H1 (cell line): ENCODE measurements at regions not wholly inside any gene's neighbourhood (a gene's known extent, or its start where the extent isn't known, plus 50 kb on each side); places are given as distances from the start of the nearest gene placed in this dataset.
A peak's percentile ranks its signal among the peaks of the same experiment; 100 is the strongest.

Source experiments
- CTCF ChIA-PET: fragments of 300-600 bp; sonication (Branson Sonifier 250); formaldehyde crosslinking; loops from one replicate; lab custom pipeline; 2021; ENCODE audit not compliant: partially characterized antibody; lab: Charles Lee
- POLR2A ChIA-PET: fragments of 300-600 bp; sonication (Branson Sonifier 250); formaldehyde crosslinking; loops from one replicate; lab custom pipeline; 2021; ENCODE audit warnings: inconsistent platforms; ENCODE audit not compliant: partially characterized antibody; lab: Charles Lee
- DNase-seq, 2 experiments: peaks; one replicate each; pipeline versions ENCODE4 v3.0.0 to v3.0.0-alpha.2; 2010 to 2022; ENCODE audit warnings: low spot score in 2 of 2, low read depth in 1 of 2, mixed read lengths in 1 of 2
- FAIRE-seq: peaks from 2 replicates; lab custom pipeline; 2011; peaks lifted over from hg19 to GRCh38; lab: Jason Lieb, UNC
- H2AFZ ChIP-seq: 2 replicates; pipeline ENCODE4 v1.8.1; 2012; ENCODE audit warnings: low read length, inconsistent platforms
- H2AK5ac ChIP-seq: 2 replicates; pipeline ENCODE4 v1.6.1; 2013; ENCODE audit warnings: low read depth, low read length
- H2BK120ac ChIP-seq: replicated peaks from 2 replicates; pipeline ENCODE3; 2013; ENCODE audit warnings: low read depth, low read length, inconsistent platforms
- H2BK12ac ChIP-seq: 2 replicates; pipeline ENCODE4 v1.6.1; 2013; ENCODE audit warnings: low read depth, low read length
- H2BK15ac ChIP-seq: 2 replicates; pipeline ENCODE4 v1.6.1; 2013; ENCODE audit warnings: low read length
- H2BK20ac ChIP-seq: 2 replicates; pipeline ENCODE4 v1.6.1; 2013; ENCODE audit warnings: low read length
- H2BK5ac ChIP-seq: 2 replicates; pipeline ENCODE4 v1.6.1; 2013; ENCODE audit warnings: low read depth, low read length
- H3K14ac ChIP-seq: 2 replicates; pipeline ENCODE4 v1.6.1; 2013; ENCODE audit warnings: inconsistent platforms; ENCODE audit not compliant: insufficient read length
- H3K18ac ChIP-seq: 2 replicates; pipeline ENCODE4 v1.6.1; 2013; ENCODE audit warnings: low read length; ENCODE audit errors: extremely low read depth
- H3K23ac ChIP-seq: 2 replicates; pipeline ENCODE4 v1.6.1; 2013; ENCODE audit warnings: inconsistent platforms; ENCODE audit not compliant: insufficient read length
- H3K23me2 ChIP-seq: 2 replicates; pipeline ENCODE4 v1.6.1; 2013; ENCODE audit warnings: low read depth, low read length
- H3K27ac ChIP-seq: 2 replicates; pipeline ENCODE4 v1.6.1; 2011; ENCODE audit warnings: low read depth, low read length, inconsistent platforms
- H3K27me3 ChIP-seq, 4 experiments: replicated peaks in 1 of 4; 1 replicate in 1 of 4; 2 replicates in 3 of 4; pipeline versions ENCODE4 v1.6.1 to v1.8.1; 2011 to 2013; ENCODE audit warnings: low read length in 3 of 4, mild to moderate bottlenecking in 3 of 4, inconsistent platforms in 2 of 4, mixed read lengths in 2 of 4, moderate library complexity in 1 of 4; ENCODE audit not compliant: control insufficient read depth in 3 of 4, insufficient read depth in 3 of 4; ENCODE audit errors: extremely low read depth in 1 of 4
- H3K36me3 ChIP-seq, 4 experiments: 2 replicates each; pipeline versions ENCODE4 v1.6.1 to v1.8.1; 2011 to 2013; ENCODE audit warnings: mild to moderate bottlenecking in 4 of 4, low read length in 3 of 4, moderate library complexity in 2 of 4, control low read depth in 1 of 4, inconsistent platforms in 1 of 4; ENCODE audit not compliant: insufficient read depth in 4 of 4, control insufficient read depth in 2 of 4
- H3K4ac ChIP-seq: replicated peaks from 2 replicates; pipeline ENCODE3; 2013; ENCODE audit warnings: low read length, low read depth, mixed read lengths, inconsistent platforms; ENCODE audit not compliant: insufficient read length
- H3K4me1 ChIP-seq, 4 experiments: replicated peaks in 1 of 4; 1 replicate in 1 of 4; 2 replicates in 3 of 4; pipeline versions ENCODE4 v1.6.1 to v1.8.1; 2011 to 2013; ENCODE audit warnings: low read length in 3 of 4, inconsistent platforms in 2 of 4, mixed read lengths in 1 of 4; ENCODE audit not compliant: insufficient read depth in 4 of 4, control insufficient read depth in 3 of 4
- H3K4me2 ChIP-seq, 2 experiments: 2 replicates each; pipeline versions ENCODE4 v1.6.1 to v1.8.1; 2011 to 2013; ENCODE audit warnings: low read depth in 2 of 2, low read length in 2 of 2, control low read depth in 1 of 2, inconsistent platforms in 1 of 2, mild to moderate bottlenecking in 1 of 2; ENCODE audit not compliant: insufficient read depth in 1 of 2
- H3K4me3 ChIP-seq, 4 experiments: fragments of 200-600, 300-600 bp in 1 of 4; sonication (generic), shearing (Covaris generic), sonication (Bioruptor Twin) in 1 of 4; 2 replicates each; pipeline versions ENCODE4 v1.5.1 to v1.8.1; 2011 to 2016; ENCODE audit warnings: low read length in 4 of 4, low read depth in 3 of 4, control low read depth in 2 of 4, inconsistent platforms in 2 of 4, mild to moderate bottlenecking in 2 of 4, mixed read lengths in 1 of 4, moderate library complexity in 1 of 4; ENCODE audit not compliant: insufficient read depth in 2 of 4; ENCODE audit errors: extremely low read depth in 1 of 4
- H3K56ac ChIP-seq: replicated peaks from 2 replicates; pipeline ENCODE3; 2013; ENCODE audit warnings: low read depth, mild to moderate bottlenecking, mixed read lengths, low read length, inconsistent platforms; ENCODE audit not compliant: insufficient read length
- H3K79me1 ChIP-seq: 2 replicates; pipeline ENCODE4 v1.6.1; 2013; ENCODE audit warnings: low read depth, low read length, control low read depth
- H3K79me2 ChIP-seq, 2 experiments: 2 replicates each; pipeline versions ENCODE4 v1.6.1 to v1.8.1; 2012 to 2013; ENCODE audit warnings: low read length in 2 of 2, mild to moderate bottlenecking in 2 of 2, inconsistent platforms in 1 of 2; ENCODE audit not compliant: insufficient read depth in 2 of 2, control insufficient read depth in 1 of 2
- H3K9ac ChIP-seq, 4 experiments: replicated peaks in 1 of 4; 1 replicate in 1 of 4; 2 replicates in 3 of 4; pipeline versions ENCODE4 v1.6.1 to v1.8.1; 2011 to 2013; ENCODE audit warnings: low read depth in 3 of 4, low read length in 3 of 4, control low read depth in 2 of 4, mild to moderate bottlenecking in 2 of 4, moderate library complexity in 2 of 4, inconsistent platforms in 1 of 4; ENCODE audit errors: extremely low read depth in 1 of 4
- H3K9me3 ChIP-seq, 2 experiments: 2 replicates each; pipeline versions ENCODE4 v1.6.1 to v1.8.1; 2012 to 2013; ENCODE audit warnings: mild to moderate bottlenecking in 2 of 2, moderate library complexity in 2 of 2, control low read depth in 1 of 2, inconsistent platforms in 1 of 2, low read depth in 1 of 2, low read length in 1 of 2, mixed read lengths in 1 of 2; ENCODE audit not compliant: insufficient read depth in 2 of 2
- H4K20me1 ChIP-seq, 2 experiments: replicated peaks in 1 of 2; 2 replicates each; pipeline versions ENCODE3 to v1.8.1; 2011 to 2013; ENCODE audit warnings: inconsistent platforms in 2 of 2, low read length in 2 of 2, mild to moderate bottlenecking in 1 of 2; ENCODE audit not compliant: insufficient read depth in 2 of 2, control insufficient read depth in 1 of 2
- H4K5ac ChIP-seq: 2 replicates; pipeline ENCODE4 v1.6.1; 2013; ENCODE audit warnings: low read length, low read depth, mixed read lengths, inconsistent platforms; ENCODE audit not compliant: insufficient read length
- H4K8ac ChIP-seq: 2 replicates; pipeline ENCODE4 v1.8.0; 2013; ENCODE audit warnings: mild to moderate bottlenecking, moderate library complexity, low read length, inconsistent platforms; ENCODE audit not compliant: insufficient read depth; ENCODE audit errors: extremely low read depth
- H4K91ac ChIP-seq: replicated peaks from 2 replicates; pipeline ENCODE3; 2013; ENCODE audit warnings: low read length, mixed read lengths, inconsistent platforms; ENCODE audit not compliant: insufficient read length
- CBX5 ChIP-seq: fragments of 300-800, 300-1000 bp; sonication (generic); IDR thresholded peaks from 2 replicates; pipeline ENCODE4 v1.7.1; 2016; ENCODE audit warnings: antibody characterized with exemption, low read length, low read depth
- CREB1 ChIP-seq: IDR thresholded peaks from 2 replicates; pipeline ENCODE4 v1.6.1; 2012; ENCODE audit warnings: inconsistent platforms
- EGR1 ChIP-seq: IDR thresholded peaks from 2 replicates; pipeline ENCODE4 v1.6.1; 2011; ENCODE audit warnings: low read depth, low read length, borderline replicate concordance
- GABPA ChIP-seq: IDR thresholded peaks from 2 replicates; pipeline ENCODE4 v1.6.1; 2011; ENCODE audit warnings: mild to moderate bottlenecking, low read length, moderate library complexity, borderline replicate concordance; ENCODE audit not compliant: insufficient read depth
- KDM1A ChIP-seq: fragments of 200-600, 300-600 bp; sonication (generic); IDR thresholded peaks from 2 replicates; pipeline ENCODE4 v1.7.1; 2016; ENCODE audit warnings: mild to moderate bottlenecking, low read length, borderline replicate concordance
- MAX ChIP-seq: IDR thresholded peaks from 2 replicates; pipeline ENCODE4 v1.6.1; 2012; ENCODE audit warnings: inconsistent platforms
- SP1 ChIP-seq: IDR thresholded peaks from 2 replicates; pipeline ENCODE4 v1.6.1; 2011; ENCODE audit warnings: low read depth, low read length
- SP4 ChIP-seq: IDR thresholded peaks from 2 replicates; pipeline ENCODE4 v1.6.1; 2012; ENCODE audit warnings: low read length, inconsistent platforms
- SRF ChIP-seq: IDR thresholded peaks from 2 replicates; pipeline ENCODE4 v1.6.1; 2011; ENCODE audit warnings: mild to moderate bottlenecking, low read depth, low read length, moderate library complexity
- TAF7 ChIP-seq: optimal IDR thresholded peaks from 2 replicates; pipeline ENCODE3; 2011; ENCODE audit warnings: low read depth, mild to moderate bottlenecking, inconsistent platforms, low read length, moderate library complexity, borderline replicate concordance
- TBP ChIP-seq: IDR thresholded peaks from 2 replicates; pipeline ENCODE4 v1.6.1; 2011; ENCODE audit warnings: low read depth, low read length, improper control_type of control experiment
- USF2 ChIP-seq: IDR thresholded peaks from 2 replicates; pipeline ENCODE4 v1.6.1; 2011; ENCODE audit warnings: low read length, improper control_type of control experiment
- WGBS, 2 experiments: shearing (Covaris generic) in 1 of 2; methylation state at CpG; one replicate each; pipeline versions ENCODE4 v1.1.6 to v1.1.7; 2013 to 2015; ENCODE audit warnings: low lambda C conversion rate in 2 of 2, mixed read lengths in 2 of 2, inconsistent platforms in 1 of 2, low coverage in 1 of 2, missing lambda C conversion rate in 1 of 2; ENCODE audit not compliant: insufficient replicate concordance in 2 of 2, insufficient coverage in 1 of 2, insufficient read length in 1 of 2; ENCODE audit errors: extremely low coverage in 1 of 2, missing lambda C conversion rate in 1 of 2; 5-methylcytosine and 5-hydroxymethylcytosine counted together

GRCh38 chr5:54721116-54721515 lies 203.6 kb downstream of the SNX18 start:
- H3K56ac ChIP-seq = no peak overlapping the region
- no peaks in the 10 kb centered on the region for H3K23me2 ChIP-seq
- H3K4me2 ChIP-seq = no peak overlapping the region
- H2BK12ac ChIP-seq = peak overlapping the region; percentile 80; the same call in 1 of the 2 replicates
- no peak overlapping the region for H2BK15ac ChIP-seq
- no peaks in the 10 kb centered on the region for H3K27me3 ChIP-seq
- H3K4ac ChIP-seq = no peak overlapping the region
- H3K79me1 ChIP-seq = no peaks in the 10 kb centered on the region
- DNase-seq (no peak), FAIRE-seq (no peak)
- H2AFZ ChIP-seq = no peak overlapping the region
- no peak overlapping the region for H4K8ac ChIP-seq
- no peak overlapping the region for H3K23ac ChIP-seq
- POLR2A ChIA-PET = no interaction called here
- no peak overlapping the region for H3K18ac ChIP-seq
- no peak overlapping the region for H2BK5ac ChIP-seq
- H2BK20ac ChIP-seq = no peak overlapping the region
- CTCF ChIA-PET = no interaction called here
- no peaks in the 10 kb centered on the region for H3K79me2 ChIP-seq
- no peaks in the 10 kb centered on the region for H3K9me3 ChIP-seq
- H3K4me3 ChIP-seq = no peak overlapping the region
- TF ChIP-seq CBX5 = no peak
- TF ChIP-seq KDM1A = no peak
- TF ChIP-seq TAF7 = no peak
- TF ChIP-seq CREB1 = no peak
- TF ChIP-seq SP4 = no peak
- TF ChIP-seq SP1 = no peak
- no peak for TF ChIP-seq MAX
- TF ChIP-seq SRF = no peak
- TF ChIP-seq GABPA = no peak
- TF ChIP-seq TBP = no peak
- TF ChIP-seq EGR1 = no peak
- no peak for TF ChIP-seq USF2
- WGBS, 2 experiments = 64% methylated on average over 1 of the region's 1 CpG; no CpG with 5 or more reads in 1 of the 2 experiments
- H3K14ac ChIP-seq = no peak overlapping the region
- no peaks in the 10 kb centered on the region for H4K20me1 ChIP-seq
- H3K9ac ChIP-seq = no peak overlapping the region
- H2BK120ac ChIP-seq = no peak overlapping the region
- peaks cover 0 to 10% (median 6%) of the 10 kb centered on the region in 4 experiments; a peak in 5 of 7 replicates for H3K4me1 ChIP-seq
- no peak overlapping the region; the same call in 1 of the 2 replicates for H2AK5ac ChIP-seq
- H3K27ac ChIP-seq = no peak overlapping the region
- no peak overlapping the region for H4K5ac ChIP-seq
- no peak overlapping the region for H4K91ac ChIP-seq
- H3K36me3 ChIP-seq = no peaks in the 10 kb centered on the region
